Hepatocyte (in vitro differentiated cells): ENCODE measurements at regions not wholly inside any gene's neighbourhood (a gene's known extent, or its start where the extent isn't known, plus 50 kb on each side); places are given as distances from the start of the nearest gene placed in this dataset.

Source experiments
- CTCF ChIP-seq: fragments of 200-600 bp; sonication (generic); IDR thresholded peaks from 2 replicates; pipeline ENCODE4 v1.5.1; 2016; ENCODE audit warnings: antibody characterized with exemption, mild to moderate bottlenecking; ENCODE audit not compliant: poor library complexity
- EZH2phosphoT487 ChIP-seq: fragments of 200-600 bp; sonication (generic); IDR thresholded peaks from one replicate; pipeline ENCODE4 v1.6.1; 2018; ENCODE audit warnings: antibody characterized with exemption, mild to moderate bottlenecking, low read depth, moderate library complexity; ENCODE audit not compliant: unreplicated experiment, severe bottlenecking

- no peak for TF ChIP-seq CTCF
- no peak for TF ChIP-seq EZH2phosphoT487
Observed at GRCh38 chr7:116386674-116387073, 112.9 kb upstream of the CAV2 start.
